ENCODE measurements at regions not wholly inside any gene's neighbourhood (a gene's known extent, or its start where the extent isn't known, plus 50 kb on each side); places are given as distances from the start of the nearest gene placed in this dataset.
"Not testable (repeated sequence)": the region's sequence is repeated elsewhere in the genome, so short reads cannot be mapped to it uniquely, and the experiment has no call there.

- Mint-ChIP-seq H3K27ac (ENCODE audit: low read depth, unreplicated experiment) (no peak overlapping the region), H3K9me3 (ENCODE audit: unreplicated experiment) (peaks cover 12% of the 10 kb centered on the region), H3K36me3 (ENCODE audit: insufficient read depth, unreplicated experiment) (no peaks in the 10 kb centered on the region), H3K4me3 (ENCODE audit: unreplicated experiment) (no peak overlapping the region), H3K4me1 (ENCODE audit: insufficient read depth, unreplicated experiment) (no peaks in the 10 kb centered on the region), H3K27me3 (ENCODE audit: insufficient read depth, unreplicated experiment) (no peaks in the 10 kb centered on the region)
- CTCF ChIA-PET = interaction anchor here (0.6 to 1.6 kb wide), 6 partner anchors 10 to 1403 kb away, joined by 3 to 6 read pairs (median 4); no protein-coding TSS in a partner anchor
- DNase-seq (ENCODE audit: unreplicated experiment) = peak; percentile 7
- no peak for TF ChIP-seq CTCF (IDR thresholded peaks at IDR 0.05; ENCODE audit: unreplicated experiment)
- BruUV-seq (replicated peaks) = no TSS peak
- intact Hi-C loops (cut with micrococcal nuclease) = loop anchor here (1.0 kb wide), 1 partner anchor 185 kb away; no protein-coding TSS in a partner anchor
- POLR2A ChIA-PET = interaction anchor here (1.2 kb wide), 1 partner anchor 13 kb away, joined by 3 read pairs; no protein-coding TSS in a partner anchor
Measured at GRCh38 chr1:117710710-117711109, 104.9 kb downstream of the TENT5C start.

DNA sequence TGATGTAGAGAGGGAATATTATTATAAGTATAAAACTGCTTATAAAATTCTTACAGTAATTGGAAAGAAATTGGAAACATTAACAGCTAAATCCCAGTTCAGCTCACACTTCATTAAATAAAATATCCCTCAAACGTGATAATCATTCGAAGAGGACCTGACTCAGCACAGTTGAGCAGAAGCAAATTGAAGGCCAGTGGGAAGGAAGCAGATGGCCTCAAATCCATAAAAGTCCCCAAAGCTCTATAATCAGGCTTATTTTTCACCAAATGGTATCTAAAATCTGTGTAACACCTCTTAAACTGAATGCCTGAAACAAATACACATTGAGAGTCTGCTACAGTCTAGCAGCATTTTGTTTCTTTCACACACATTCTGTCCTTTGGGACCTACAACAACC lies 106.8 kb downstream of the TENT5C start:
- no peak for TF ChIP-seq CTCF (IDR thresholded peaks at IDR 0.05; ENCODE audit: unreplicated experiment)
- Mint-ChIP-seq H3K4me3 (ENCODE audit: unreplicated experiment) (no peak overlapping the region), H3K36me3 (ENCODE audit: insufficient read depth, unreplicated experiment) (no peaks in the 10 kb centered on the region), H3K27me3 (ENCODE audit: insufficient read depth, unreplicated experiment) (no peaks in the 10 kb centered on the region), H3K27ac (ENCODE audit: low read depth, unreplicated experiment) (no peak overlapping the region), H3K4me1 (ENCODE audit: insufficient read depth, unreplicated experiment) (no peaks in the 10 kb centered on the region), H3K9me3 (ENCODE audit: unreplicated experiment) (peaks cover 9% of the 10 kb centered on the region)
- ChIA-PET POLR2A (interaction anchor here (0.9 kb wide), 1 partner anchor 13 kb away, joined by 3 read pairs; no protein-coding TSS in a partner anchor), CTCF (interaction anchor here (1.0 to 1.1 kb wide), 2 partner anchors 41 to 46 kb away, joined by 4 read pairs; no protein-coding TSS in a partner anchor)
- intact Hi-C loops (cut with micrococcal nuclease) = no loop called here
- no TSS peak for BruUV-seq (replicated peaks)
- DNase-seq (ENCODE audit: unreplicated experiment) = no peak

DNA sequence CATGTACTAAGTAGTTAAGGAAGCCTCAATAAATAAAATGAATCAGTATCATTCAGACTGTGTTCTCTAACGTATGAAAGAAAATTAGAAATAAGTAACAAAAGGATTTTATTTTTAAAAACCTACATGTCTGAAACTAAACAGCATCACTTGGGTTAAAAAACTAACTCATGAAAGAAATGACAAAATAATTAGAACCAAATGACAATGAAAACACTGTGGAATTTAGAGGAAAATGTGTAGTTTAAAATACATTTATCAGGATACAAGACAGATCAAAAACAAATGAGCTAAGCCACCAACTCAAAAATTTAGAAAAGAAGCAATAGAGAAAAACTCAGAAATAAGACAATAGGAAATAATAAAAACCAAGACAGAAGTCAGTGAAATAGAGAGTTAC lies 108.7 kb downstream of the TENT5C start:
- Mint-ChIP-seq H3K27me3 (ENCODE audit: insufficient read depth, unreplicated experiment) (no peaks in the 10 kb centered on the region), H3K4me1 (ENCODE audit: insufficient read depth, unreplicated experiment) (no peaks in the 10 kb centered on the region), H3K4me3 (ENCODE audit: unreplicated experiment) (no peak overlapping the region), H3K27ac (ENCODE audit: low read depth, unreplicated experiment) (no peak overlapping the region), H3K36me3 (ENCODE audit: insufficient read depth, unreplicated experiment) (no peaks in the 10 kb centered on the region), H3K9me3 (ENCODE audit: unreplicated experiment) (peaks cover 17% of the 10 kb centered on the region)
- intact Hi-C loops (cut with micrococcal nuclease) = no loop called here
- POLR2A ChIA-PET = no interaction called here
- CTCF ChIA-PET = interaction anchor here (1.1 kb wide), 1 partner anchor 180 kb away, joined by 3 read pairs; no protein-coding TSS in a partner anchor
- no TSS peak for BruUV-seq (replicated peaks)
- no peak for TF ChIP-seq CTCF (IDR thresholded peaks at IDR 0.05; ENCODE audit: unreplicated experiment)
- no peak for DNase-seq (ENCODE audit: unreplicated experiment)

GRCh38 chr1:117716030-117716429 lies 110.2 kb downstream of the TENT5C start:
- H3K27ac Mint-ChIP-seq (ENCODE audit: low read depth, unreplicated experiment); DNase-seq (ENCODE audit: unreplicated experiment); H3K36me3 Mint-ChIP-seq (ENCODE audit: insufficient read depth, unreplicated experiment); BruUV-seq (replicated peaks); H3K4me3 Mint-ChIP-seq (ENCODE audit: unreplicated experiment); H3K27me3 Mint-ChIP-seq (ENCODE audit: insufficient read depth, unreplicated experiment); POLR2A ChIA-PET; H3K4me1 Mint-ChIP-seq (ENCODE audit: insufficient read depth, unreplicated experiment); intact Hi-C loops (cut with micrococcal nuclease): not testable (repeated sequence)
- CTCF ChIA-PET = interaction anchor here (1.2 kb wide), 1 partner anchor 38 kb away, joined by 4 read pairs; no protein-coding TSS in a partner anchor
- H3K9me3 Mint-ChIP-seq (ENCODE audit: unreplicated experiment) = peaks cover 17% of the 10 kb centered on the region

DNA sequence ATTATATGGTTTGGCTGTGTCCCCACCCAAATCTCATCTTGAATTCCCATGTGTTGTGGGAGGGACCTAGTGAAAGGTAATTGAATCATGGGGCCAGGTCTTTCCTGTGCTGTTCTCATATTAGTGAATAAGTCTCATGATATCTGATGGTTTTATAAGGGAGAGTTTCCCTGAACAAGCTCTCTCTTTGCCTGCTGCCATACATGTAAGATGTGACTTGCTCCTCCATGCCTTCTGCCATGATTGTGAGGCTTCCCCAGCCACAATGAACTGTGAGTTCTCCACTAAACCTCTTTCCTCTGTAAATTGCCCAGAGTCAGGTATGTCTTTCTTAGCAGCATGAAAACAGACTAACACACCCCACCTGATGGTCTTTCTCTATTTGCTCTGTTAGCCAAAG lies 112.1 kb downstream of the TENT5C start:
- POLR2A ChIA-PET; BruUV-seq (replicated peaks); intact Hi-C loops (cut with micrococcal nuclease); H3K27ac Mint-ChIP-seq (ENCODE audit: low read depth, unreplicated experiment); H3K4me1 Mint-ChIP-seq (ENCODE audit: insufficient read depth, unreplicated experiment); H3K36me3 Mint-ChIP-seq (ENCODE audit: insufficient read depth, unreplicated experiment); DNase-seq (ENCODE audit: unreplicated experiment); H3K4me3 Mint-ChIP-seq (ENCODE audit: unreplicated experiment); H3K27me3 Mint-ChIP-seq (ENCODE audit: insufficient read depth, unreplicated experiment): not testable (repeated sequence)
- CTCF ChIA-PET = interaction anchor here (0.6 to 0.7 kb wide), 2 partner anchors 42 to 96 kb away, joined by 3 read pairs; no protein-coding TSS in a partner anchor
- H3K9me3 Mint-ChIP-seq (ENCODE audit: unreplicated experiment) = peaks cover 24% of the 10 kb centered on the region

DNA sequence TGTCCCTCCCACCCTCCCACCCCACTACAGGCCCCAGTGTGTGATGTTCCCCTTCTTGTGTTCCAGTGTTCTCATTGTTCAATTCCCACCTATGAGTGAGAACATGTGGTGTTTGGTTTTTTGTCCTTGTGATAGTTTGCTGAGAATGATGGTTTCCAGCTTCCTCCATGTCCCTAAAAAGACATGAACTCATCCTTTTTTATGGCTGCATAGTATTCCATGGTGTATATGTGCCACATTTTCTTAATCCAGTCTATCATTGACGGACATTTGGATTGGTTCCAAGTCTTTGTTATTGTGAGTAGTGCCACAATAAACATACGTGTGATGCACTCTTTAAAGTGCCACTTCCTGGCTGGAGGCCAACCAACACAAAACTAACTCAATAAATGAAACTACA lies 112.7 kb downstream of the TENT5C start:
- intact Hi-C loops (cut with micrococcal nuclease); H3K27ac Mint-ChIP-seq (ENCODE audit: low read depth, unreplicated experiment); BruUV-seq (replicated peaks); H3K27me3 Mint-ChIP-seq (ENCODE audit: insufficient read depth, unreplicated experiment); H3K36me3 Mint-ChIP-seq (ENCODE audit: insufficient read depth, unreplicated experiment); DNase-seq (ENCODE audit: unreplicated experiment); H3K4me1 Mint-ChIP-seq (ENCODE audit: insufficient read depth, unreplicated experiment); H3K4me3 Mint-ChIP-seq (ENCODE audit: unreplicated experiment): not testable (repeated sequence)
- H3K9me3 Mint-ChIP-seq (ENCODE audit: unreplicated experiment) = peaks cover 24% of the 10 kb centered on the region
- POLR2A ChIA-PET = interaction anchor here (0.9 kb wide), 1 partner anchor 17 kb away, joined by 3 read pairs; no protein-coding TSS in a partner anchor
- CTCF ChIA-PET = interaction anchor here (0.6 kb wide), 1 partner anchor 42 kb away, joined by 3 read pairs; no protein-coding TSS in a partner anchor

All from MCF 10A (cell line).